NCI-H526 treated with DMSO at 0.1 percent for 48 hours (cell line): ENCODE measurements at regions not wholly inside any gene's neighbourhood (a gene's known extent, or its start where the extent isn't known, plus 50 kb on each side); places are given as distances from the start of the nearest gene placed in this dataset.

ENCODE experiments used
- DNase-seq: peaks from one replicate; lab custom pipeline; 2025; lab: John Stamatoyannopoulos, UW

DNA sequence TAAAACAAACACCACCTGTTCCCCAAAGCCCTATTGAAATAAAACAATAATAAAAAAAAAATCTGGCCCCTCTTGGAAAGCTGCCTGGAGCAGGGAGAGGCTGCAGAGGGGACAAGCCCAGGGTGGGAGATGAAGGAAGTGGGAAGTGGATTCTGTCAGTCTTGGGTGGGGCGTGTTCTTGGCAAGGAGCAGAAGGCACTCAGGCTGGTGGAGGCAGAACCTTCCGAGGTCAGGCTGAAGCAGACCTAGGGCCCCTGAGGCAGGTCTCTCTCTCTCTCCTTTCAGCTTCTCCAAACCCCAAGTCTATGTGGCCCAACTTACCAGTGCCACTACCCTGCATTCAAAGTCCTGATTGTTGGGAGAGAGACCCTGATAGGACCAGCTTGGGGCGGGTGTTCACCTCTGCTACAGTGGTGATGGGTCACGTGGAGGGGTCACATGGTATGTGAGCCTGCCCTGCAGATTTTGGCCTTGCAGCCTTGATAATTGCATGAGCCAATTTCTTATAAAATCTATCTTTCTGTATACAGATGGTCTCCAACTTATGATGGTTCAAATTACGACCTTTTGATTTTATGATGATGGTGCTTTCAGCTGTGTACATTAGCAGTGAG is 145.4 kb upstream of the C1orf174 start:
- DNase-seq = no peak

DNA sequence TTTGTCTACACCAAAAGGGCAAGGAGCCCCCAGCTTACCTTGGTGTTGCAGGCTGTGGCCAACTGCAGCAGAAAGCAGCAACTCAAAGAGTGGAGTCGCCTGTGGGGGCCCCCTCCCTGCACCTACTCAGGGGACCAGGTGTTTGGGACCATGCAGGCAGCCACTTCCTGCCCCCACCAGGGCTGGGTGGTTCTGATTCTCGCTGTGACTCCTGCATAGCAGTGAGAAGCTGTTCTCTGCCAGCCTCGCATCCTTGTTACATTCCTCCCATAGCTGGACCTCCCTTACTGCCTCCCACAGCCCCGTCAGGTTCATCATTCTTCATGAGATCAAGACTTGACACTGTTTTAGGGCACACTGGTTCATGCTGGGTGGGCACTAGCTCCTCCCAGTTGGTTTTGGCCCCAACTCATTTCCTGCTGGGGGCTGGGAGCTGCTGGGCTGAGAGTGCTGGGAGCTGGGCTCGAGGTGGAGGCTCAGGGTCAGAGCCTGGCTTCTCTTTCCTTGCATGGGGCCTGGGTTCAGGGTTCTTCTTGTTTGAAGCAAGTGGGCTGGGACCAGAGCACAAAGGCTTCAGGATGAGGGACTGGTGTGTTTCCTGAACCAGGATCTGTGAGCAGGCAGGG is 146.9 kb upstream of the C1orf174 start:
- no peak for DNase-seq

DNA sequence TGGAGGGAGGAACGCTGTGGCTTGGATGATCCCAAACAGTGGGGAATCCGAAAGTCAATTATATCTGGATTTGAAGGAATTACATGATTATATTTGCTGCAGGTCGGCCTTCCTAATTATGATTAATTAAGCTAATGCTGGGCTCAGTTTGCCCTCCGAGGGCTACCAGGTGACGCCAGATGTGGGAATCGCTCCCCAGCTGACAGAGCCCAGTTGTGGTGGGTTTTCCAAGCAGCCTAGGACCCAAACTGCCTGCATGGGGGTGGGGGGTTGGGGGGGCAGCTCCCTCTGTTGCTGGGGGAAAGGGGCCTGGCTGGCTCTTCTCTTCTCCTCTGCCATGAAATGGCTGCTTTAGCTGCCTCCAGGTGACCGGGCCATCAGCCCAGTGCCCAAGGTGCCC is 147.6 kb upstream of the C1orf174 start:
- DNase-seq = no peak

DNA sequence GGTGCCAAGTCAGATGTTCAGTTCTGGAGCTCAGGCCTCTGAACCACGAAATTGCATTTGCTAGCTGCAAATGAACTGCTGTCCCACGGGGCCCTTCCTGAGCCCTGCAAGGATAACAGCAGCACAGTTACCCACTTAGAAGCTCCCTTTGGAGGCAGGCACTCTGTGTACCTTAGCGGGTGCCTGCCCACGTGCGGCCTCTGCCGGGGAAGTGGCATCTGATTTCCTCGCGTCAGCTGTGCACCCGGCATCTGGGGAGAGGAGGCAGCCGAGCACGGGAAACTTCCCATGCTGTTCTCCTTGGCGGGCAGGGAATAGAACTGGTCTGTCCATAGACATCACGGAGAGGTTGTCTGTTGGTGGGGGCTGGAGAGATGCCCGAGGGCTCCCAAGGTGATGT is 148.0 kb upstream of the C1orf174 start:
- no peak for DNase-seq

DNA sequence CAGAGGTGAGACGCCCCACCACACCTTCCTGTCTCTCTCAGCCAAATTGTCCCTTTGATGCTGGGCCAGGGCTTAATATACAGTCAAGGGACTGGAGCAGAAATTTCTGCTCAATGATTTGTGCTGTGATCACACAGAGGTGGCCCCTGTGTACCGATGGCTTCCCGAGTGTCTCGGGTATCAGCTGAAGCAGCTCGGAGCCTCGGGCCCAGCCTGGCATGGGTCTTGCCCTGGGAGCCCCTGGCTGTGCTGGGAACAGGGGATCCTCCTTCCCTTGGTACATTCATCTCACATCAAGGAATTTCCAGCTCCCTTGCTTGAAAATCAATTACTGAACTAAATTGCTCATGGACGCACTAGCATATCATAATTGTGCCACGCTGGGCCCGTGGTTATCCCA is 148.8 kb upstream of the C1orf174 start:
- no peak for DNase-seq

DNA sequence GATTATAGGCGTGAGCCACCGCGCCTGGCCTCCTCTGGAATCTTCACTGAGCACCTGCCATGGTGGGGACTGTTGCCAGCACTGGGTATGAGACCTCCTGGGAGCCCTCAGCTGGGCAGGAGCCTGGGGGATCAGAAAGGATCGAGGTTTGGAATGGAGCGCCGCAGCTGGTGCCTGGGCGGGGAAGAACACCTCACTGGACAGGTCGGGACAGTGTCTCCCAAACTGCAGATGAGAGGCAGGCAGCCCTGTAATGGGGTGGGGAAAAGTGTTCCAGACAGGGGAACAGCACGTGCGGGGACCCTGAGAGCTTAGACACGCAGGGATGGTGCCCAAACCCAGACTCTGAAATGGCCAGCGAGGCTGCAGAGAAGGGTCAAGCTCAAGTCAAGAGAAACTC is 150.9 kb upstream of the C1orf174 start:
- no peak for DNase-seq

DNA sequence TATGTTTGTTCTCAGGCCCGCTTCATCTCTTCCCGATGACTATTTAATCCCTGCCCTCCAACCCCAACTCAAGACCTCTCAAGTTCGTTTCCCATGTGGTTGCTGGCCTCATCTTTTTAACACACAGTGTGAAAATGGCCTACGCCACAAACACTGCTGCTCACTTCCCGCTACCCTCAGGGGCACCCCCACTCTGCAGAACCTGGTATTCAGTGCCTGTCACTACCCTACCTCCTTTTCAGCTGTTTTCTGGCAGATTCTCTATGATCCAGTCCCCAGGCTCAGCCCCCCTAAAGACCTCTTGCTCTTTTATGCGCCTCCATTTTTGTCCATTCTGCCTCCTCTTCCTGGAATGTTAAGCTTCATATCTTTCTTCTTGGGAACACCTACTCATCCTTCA is 152.6 kb upstream of the C1orf174 start:
- no peak for DNase-seq

DNA sequence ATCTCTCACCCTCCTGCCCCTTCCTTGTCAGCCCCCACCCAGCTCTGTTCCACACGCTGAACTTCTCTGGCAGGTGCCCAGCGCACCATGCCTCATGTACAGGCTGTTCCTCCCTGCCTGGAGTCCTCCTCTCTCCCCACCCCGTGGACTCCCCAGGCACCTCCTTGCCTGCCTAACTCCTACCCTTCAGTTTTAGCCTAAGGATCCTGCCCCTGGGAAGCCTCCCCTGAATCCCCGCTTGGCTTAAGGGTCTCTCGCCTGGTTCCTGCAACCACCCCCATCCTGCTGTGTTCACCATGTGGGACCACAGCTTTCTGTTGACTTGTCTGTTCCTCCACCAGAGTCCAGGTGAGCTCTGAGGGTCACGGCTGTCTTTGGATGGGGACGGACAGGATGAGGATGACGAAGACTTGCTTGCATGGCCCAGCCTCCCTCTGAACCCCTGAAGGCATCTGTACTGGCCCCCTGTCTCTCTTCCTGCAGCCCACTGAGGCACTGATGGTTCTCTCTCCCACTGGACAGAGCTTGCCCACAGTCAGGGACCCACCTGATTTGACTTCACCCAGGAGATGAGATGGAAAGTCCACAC is 153.2 kb upstream of the C1orf174 start:
- no peak for DNase-seq

DNA sequence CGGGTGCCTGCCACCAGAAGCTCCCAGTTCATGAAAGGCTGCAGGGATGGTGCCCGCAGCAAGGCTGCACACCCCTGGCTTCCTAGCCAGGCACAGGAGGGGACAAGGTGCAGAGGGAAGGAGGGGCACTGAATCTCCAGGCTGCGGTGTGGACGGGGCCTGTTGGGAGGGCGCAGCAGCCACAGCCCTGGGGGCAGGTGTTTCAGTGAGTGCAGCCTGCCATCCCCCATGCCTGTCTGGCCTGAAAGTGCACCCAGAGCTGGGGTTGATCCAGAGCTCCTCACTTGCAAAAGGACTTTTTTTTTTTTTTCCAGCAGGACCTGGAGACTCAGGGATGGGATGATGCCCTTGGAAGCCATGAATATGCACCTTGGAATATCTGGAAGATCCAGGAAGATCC is 153.7 kb upstream of the C1orf174 start:
- DNase-seq = no peak

DNA sequence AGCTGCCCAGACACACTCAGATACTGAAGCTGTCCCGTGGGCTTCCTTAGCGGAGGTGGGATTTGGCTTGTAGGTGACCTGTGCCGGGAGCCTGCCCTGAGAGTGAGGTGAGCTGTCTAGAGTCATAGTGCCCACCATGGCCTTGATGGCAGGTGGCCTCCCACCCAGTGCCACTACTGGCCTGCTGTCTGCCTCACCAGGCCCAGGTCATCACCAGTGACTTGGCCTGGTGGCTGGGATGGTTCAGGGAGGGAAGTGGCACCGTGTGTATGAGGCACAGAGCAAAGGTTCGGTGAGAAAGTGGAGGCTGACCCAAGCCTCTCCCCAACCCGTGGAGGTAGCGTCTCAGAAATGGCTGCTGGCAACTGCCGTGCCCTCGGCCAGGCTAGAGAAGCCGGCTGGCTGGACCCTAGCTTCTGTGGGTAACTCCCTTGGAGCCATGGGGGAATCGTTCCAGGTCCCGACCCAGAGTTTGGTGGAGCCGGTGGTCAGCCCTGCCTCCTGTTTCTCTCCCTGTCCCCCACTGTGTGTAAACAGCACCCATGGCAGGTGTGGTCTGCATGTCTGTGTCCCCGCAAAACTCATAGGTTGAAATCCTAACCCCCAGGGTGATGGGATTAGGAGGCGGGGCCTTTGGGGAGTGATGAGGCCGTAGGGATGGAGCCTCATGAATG is 155.4 kb upstream of the C1orf174 start:
- DNase-seq = no peak

DNA sequence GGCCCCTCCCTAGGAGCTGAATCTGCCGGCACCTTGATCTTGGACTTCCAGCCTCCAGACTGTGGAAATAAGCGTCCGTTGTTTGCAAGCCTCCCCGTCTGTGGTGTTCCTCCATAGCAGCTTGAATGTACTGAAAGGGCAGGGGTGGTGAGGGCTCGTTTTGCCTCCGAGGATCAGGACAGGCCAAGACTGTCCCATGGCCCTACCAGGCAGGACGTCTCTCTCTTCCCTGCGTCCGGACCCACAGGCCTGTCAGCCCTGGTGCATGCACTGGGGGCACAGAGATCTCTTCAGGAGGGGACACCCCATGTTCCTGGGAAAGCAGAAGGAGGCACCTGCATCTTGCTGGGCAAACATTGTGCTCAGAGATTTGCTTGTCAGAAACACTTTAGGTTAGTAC is 156.3 kb upstream of the C1orf174 start:
- no peak for DNase-seq

DNA sequence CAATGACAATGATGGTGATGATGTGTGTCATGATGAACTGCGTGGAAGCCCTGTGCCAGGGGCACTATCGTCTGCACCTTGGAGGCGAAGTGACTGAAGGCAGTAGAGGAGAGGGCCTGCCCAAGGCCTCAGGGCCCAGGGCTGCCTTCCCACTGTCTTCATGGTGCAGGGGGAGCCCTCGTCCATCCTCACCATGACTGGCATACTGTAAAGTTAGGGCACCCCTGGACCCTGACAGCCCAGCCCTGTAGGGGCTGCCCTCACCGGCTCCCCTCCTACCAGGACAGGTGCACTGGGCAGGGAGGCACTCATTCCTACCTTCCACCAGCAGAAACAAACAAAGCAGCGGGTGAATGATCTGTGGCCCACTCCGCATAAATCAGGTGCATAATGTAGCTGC is 156.9 kb upstream of the C1orf174 start:
- DNase-seq = no peak

DNA sequence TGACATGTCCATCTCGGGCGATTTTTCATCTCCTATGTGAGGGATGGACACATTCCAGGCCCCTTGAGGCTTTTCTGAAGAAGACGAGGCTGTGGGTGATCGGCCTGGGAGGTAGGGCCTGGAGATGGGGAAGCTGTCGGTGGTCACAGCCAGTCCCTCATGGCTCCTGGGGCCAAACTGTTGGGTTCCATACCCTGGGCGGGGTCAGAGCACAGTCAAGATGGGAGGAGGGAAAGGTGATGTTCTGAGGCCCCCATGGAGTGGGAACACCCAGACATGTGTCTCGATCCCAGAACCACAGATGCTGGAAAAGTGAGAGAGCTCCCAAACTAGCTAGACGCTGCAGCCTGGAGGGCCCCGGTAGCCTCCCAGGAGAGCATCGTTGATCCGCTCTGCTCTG is 157.5 kb upstream of the C1orf174 start:
- no peak for DNase-seq

DNA sequence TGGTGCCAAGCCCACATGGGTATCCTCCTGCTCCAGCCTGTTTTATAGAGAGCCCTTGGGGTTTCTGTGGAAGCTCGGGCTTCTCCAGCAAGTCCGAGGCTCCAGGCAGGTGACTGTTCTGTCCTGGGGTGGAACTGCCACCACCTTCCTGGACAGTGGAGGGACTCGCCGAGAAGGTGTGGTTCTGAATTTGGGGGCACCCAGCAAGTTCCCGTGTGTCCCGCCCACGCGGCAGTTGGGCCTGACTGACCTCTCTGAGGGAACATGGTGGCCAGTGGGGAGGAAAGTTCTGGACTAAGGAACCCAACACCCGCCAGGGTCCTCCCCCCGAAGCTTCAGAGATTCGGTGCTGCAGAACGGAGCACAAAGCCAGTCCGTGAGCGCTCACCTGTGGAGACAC is 158.1 kb upstream of the C1orf174 start:
- DNase-seq = no peak

DNA sequence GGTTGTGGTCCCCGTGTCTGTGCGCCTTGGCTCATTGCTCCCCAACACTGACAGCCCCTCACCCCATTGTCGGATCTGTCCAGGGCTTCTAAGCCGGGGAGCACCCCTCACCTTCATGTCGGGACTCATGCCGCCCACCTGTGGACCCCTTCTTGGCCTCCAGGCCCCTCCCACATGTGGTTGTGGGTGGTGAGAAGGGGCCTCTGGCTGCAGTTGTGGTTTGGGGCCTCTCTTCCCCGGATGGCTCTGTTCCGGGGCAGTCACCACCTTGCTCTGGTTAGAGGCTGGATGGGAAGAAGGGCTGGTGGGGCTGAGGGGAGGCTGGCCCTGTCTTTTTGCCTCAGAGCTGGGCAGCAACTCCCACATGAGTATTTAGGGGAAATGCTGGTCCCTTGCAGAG is 158.6 kb upstream of the C1orf174 start:
- no peak for DNase-seq

DNA sequence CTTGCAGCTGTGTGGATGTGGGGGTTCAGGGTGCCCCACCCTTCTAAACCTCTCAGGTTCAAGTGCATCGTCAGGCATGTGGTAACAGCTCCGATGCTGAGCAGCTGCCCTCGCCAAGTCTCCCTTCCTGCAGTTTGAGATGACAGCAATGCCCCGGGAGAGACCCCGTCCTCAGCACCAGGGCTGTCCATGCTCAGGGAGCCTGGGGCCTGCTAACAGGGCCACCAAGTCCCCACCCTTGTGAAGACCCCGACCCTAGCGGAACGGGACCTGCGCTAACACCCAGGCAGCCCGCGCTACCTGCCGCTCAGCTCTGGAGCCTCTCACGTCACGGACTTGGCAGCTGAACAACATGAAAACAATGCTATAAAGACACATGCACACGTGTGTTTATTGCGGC is 159.2 kb upstream of the C1orf174 start:
- no peak for DNase-seq

DNA sequence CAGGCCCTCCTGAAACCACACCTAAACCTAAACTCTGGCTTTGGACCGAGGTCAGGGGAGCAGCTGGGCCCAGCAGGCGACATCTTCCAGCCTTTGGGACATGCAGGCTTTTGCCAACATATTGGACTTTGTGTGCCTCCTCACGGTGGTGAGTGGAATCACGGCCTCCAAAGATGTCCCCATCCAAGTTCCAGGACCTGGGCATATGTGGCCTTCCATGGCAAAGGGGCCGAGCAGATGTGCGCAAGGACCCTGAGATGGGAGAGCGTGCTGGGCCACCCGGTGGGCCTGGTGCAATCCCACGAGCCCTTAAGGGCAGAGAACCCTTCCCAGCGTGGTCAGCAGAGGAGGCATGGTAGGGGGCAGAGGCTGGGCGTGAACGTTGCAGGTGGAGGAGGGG is 160.8 kb upstream of the C1orf174 start:
- DNase-seq = no peak

DNA sequence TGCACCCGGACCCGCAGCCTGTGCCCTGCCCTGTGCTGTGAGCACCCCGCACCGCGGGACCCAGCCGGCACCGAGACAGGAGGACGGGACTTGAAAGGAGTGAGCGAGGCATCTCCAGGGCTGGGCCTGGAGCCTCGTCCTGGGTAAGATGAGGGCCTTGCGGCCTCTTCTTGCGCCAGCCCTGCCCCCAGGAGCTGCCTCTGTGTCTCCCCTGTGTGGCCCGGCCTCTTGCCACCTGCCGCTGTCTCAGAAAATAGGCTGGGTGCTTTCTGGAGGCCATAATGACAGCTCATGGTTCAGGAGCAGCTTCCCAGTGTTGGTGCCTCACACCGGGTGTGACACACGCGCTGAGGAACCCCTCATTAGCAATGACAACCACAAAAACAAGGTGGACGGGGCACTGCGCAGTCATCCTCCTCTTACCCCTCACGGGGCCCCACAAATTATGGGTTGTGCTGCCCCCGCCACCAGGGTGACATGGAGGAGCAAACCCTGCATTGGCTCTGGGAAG is 161.5 kb upstream of the C1orf174 start:
- DNase-seq = no peak

DNA sequence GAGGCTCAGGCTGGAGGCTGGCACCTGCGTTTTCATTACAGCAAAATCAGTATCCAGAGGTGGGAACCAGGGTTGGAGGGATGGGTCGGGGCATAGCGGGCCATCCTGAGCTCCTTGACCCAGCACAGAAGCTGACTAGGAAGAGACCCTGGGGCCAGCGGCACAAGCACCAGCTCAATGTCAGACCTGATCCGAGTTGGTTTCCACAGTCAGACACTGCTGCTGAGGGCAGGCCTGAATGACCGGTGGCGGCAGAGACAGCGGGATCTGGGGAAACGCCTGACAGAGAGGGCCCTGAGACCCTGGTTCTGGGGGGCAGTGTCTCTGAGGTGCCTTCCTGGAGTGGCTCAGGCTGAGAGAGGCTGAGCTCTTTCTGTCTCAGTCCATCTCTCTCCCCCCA is 162.0 kb upstream of the C1orf174 start:
- no peak for DNase-seq

DNA sequence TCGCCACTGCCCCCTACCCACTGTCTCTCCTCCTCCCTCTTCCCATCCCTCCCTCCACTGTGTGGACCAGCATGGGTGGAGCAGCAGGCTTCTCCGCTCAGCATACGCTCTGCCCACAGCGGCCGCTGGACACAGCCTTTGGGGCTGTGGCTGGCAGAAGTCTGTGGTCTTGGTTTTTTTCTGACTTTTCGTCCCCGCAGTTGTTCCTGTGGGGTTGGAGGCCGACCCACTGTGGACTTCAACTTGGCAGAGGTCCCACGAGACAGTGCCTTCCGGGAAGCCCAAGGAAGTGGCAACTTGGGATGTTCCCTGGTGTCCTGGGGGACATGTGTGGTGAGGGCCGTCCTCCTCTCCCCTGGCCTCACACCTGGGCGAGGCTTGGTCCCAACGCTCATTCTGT is 162.5 kb upstream of the C1orf174 start:
- no peak for DNase-seq

DNA sequence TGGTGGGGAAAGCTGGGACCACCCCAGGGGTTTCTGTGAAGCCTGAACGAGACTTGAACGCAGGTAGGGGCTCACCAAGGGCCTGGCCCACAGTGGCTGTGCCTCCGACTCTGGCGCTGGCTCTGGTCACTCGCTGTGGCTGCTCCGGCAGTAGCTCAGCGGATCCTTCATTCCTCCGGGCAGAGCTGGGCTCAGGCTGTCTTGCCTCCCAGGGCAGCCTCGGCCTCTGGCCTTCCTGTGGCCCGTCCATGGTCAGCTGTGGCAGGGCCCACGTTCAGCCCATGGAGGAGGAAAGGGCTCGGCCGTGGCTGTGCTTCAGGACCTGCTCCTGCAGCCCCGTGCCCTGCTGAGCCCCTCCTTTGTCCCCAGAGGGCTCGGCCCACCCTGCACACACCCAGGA is 162.9 kb upstream of the C1orf174 start:
- DNase-seq = no peak

DNA sequence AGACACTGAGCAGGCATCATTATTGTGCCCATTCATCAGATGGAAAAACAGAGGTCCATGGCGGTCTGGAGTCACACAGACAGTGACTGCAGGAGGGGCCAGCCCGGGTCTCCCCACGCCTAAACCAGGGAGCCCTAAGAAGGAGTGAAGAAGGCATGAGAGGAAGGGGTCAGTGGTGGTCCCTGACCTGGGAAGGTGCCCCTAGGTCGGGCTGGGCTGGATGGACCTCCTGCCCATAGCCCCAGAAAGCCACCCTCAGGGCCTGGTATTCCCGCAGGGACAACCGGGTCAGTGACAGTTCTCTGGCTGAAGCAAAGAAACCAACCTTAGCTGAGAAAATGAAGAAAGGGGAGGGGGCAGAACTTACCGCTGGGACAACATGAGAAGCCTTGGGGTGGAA is 163.4 kb upstream of the C1orf174 start:
- no peak for DNase-seq

DNA sequence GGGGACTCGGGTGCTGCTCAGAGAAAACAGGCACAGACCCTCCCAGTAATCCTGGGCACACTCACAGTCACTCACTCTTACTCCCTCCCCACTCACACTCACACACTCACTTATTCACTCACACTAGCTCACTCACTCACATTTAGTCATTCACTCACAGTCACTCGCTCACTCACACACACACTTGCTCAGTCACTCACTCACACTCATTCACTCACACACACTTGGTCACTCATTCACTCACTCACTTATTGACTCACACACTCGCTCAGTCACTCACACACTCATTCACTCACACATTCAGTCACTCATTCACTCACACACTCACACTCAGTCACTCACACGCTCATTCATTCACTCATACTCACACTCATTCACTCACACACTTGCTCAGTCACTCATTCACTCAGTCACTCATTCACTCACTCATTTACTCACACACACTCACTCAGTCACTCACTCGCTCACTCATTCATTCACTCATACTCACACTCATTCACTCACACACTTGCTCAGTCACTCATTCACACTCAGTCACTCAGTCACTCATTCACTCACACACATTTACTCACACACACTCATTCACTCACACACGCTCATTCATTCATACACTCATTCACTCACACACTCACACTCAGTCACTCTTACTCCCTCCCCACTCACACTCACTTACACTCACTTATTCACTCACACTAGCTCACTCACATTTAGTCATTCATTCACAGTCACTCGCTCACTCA is 164.2 kb upstream of the C1orf174 start:
- DNase-seq = no peak
